Activated naive CD4-positive, alpha-beta T cell treated with anti-CD3 and anti-CD28 coated beads, Interleukin-2, amount 10 ng/mL, durations not matched to agents 7 days and 5 days (primary cell): ENCODE measurements at regions not wholly inside any gene's neighbourhood (a gene's known extent, or its start where the extent isn't known, plus 50 kb on each side); places are given as distances from the start of the nearest gene placed in this dataset.
"Not testable (repeated sequence)": the region's sequence is repeated elsewhere in the genome, so short reads cannot be mapped to it uniquely, and the experiment has no call there.

Experiments
- CTCF ChIA-PET: fragments of 350-600 bp; sonication (Branson Sonifier 250); formaldehyde crosslinking; loops from one replicate; lab custom pipeline; 2021; ENCODE audit warnings: antibody characterized with exemption; lab: Charles Lee
- DNase-seq: peaks from one replicate; pipeline ENCODE4 v3.0.0-alpha.2; 2020
- H3K27ac Mint-ChIP-seq: one replicate; pipeline ENCODE4 v1.8.0; 2021; ENCODE audit warnings: mild to moderate bottlenecking, moderate library complexity, mixed read lengths
- H3K27me3 Mint-ChIP-seq: one replicate; pipeline ENCODE4 v1.8.0; 2021; ENCODE audit warnings: mild to moderate bottlenecking, mixed read lengths
- H3K36me3 Mint-ChIP-seq: one replicate; pipeline ENCODE4 v1.8.0; 2021; ENCODE audit warnings: mixed read lengths
- H3K4me1 Mint-ChIP-seq: one replicate; pipeline ENCODE4 v1.8.0; 2021; ENCODE audit warnings: mixed read lengths
- H3K4me3 Mint-ChIP-seq: one replicate; pipeline ENCODE4 v1.8.0; 2021; ENCODE audit warnings: mild to moderate bottlenecking, moderate library complexity, mixed read lengths
- H3K9me3 Mint-ChIP-seq: one replicate; pipeline ENCODE4 v1.8.0; 2021; ENCODE audit warnings: mixed read lengths

GRCh38 chr21:35609263-35609662 is 451.1 kb downstream of the SETD4 start:
- H3K4me3 Mint-ChIP-seq, result no peak overlapping the region
- peaks cover 4% of the 10 kb centered on the region for H3K27me3 Mint-ChIP-seq
- CTCF ChIA-PET, result no interaction called here
- H3K36me3 Mint-ChIP-seq, result no peaks in the 10 kb centered on the region
- no peak overlapping the region for H3K27ac Mint-ChIP-seq
- no peaks in the 10 kb centered on the region for H3K4me1 Mint-ChIP-seq
- no peak for DNase-seq
- no peaks in the 10 kb centered on the region for H3K9me3 Mint-ChIP-seq

GRCh38 chr21:35607406-35607805 is 452.9 kb downstream of the SETD4 start:
- H3K4me3 Mint-ChIP-seq, result no peak overlapping the region
- no peak for DNase-seq

GRCh38 chr21:35606578-35606977 is 453.7 kb downstream of the SETD4 start:
- Mint-ChIP-seq H3K4me1 (no peaks in the 10 kb centered on the region), H3K27ac (no peak overlapping the region), H3K36me3 (no peaks in the 10 kb centered on the region), H3K9me3 (no peaks in the 10 kb centered on the region), H3K27me3 (peaks cover 4% of the 10 kb centered on the region), H3K4me3 (no peak overlapping the region)
- no peak for DNase-seq
- CTCF ChIA-PET, result no interaction called here

More at GRCh38 chr21:35607406-35607805, 452.9 kb downstream of the SETD4 start:
- CTCF ChIA-PET, result no interaction called here
- Mint-ChIP-seq H3K27me3 (peaks cover 4% of the 10 kb centered on the region), H3K36me3 (no peaks in the 10 kb centered on the region), H3K4me1 (no peaks in the 10 kb centered on the region), H3K27ac (no peak overlapping the region), H3K9me3 (no peaks in the 10 kb centered on the region)

- Mint-ChIP-seq H3K36me3 (no peaks in the 10 kb centered on the region), H3K27me3 (peaks cover 4% of the 10 kb centered on the region), H3K27ac (no peak overlapping the region), H3K4me3 (no peak overlapping the region), H3K9me3 (no peaks in the 10 kb centered on the region), H3K4me1 (no peaks in the 10 kb centered on the region)
- no peak for DNase-seq
- CTCF ChIA-PET, result no interaction called here
Measured at GRCh38 chr21:35606146-35606545, 454.2 kb downstream of the SETD4 start.

- Mint-ChIP-seq H3K4me3 (no peak overlapping the region), H3K36me3 (no peaks in the 10 kb centered on the region), H3K9me3 (no peaks in the 10 kb centered on the region), H3K27ac (no peak overlapping the region), H3K4me1 (no peaks in the 10 kb centered on the region), H3K27me3 (peaks cover 8% of the 10 kb centered on the region)
- no peak for DNase-seq
- CTCF ChIA-PET, result no interaction called here
Measured at GRCh38 chr21:35603494-35603893, 456.8 kb downstream of the SETD4 start.

- Mint-ChIP-seq H3K9me3 (no peaks in the 10 kb centered on the region), H3K4me1 (no peaks in the 10 kb centered on the region), H3K36me3 (no peaks in the 10 kb centered on the region), H3K27me3 (peaks cover 11% of the 10 kb centered on the region), H3K4me3 (no peak overlapping the region), H3K27ac (no peak overlapping the region)
- CTCF ChIA-PET, result no interaction called here
- no peak for DNase-seq
Measured at GRCh38 chr21:35602811-35603362, 457.4 kb downstream of the SETD4 start.

GRCh38 chr21:35601211-35601610 is 459.1 kb downstream of the SETD4 start:
- H3K4me3 Mint-ChIP-seq, result no peak overlapping the region
- DNase-seq, result no peak
- CTCF ChIA-PET, result no interaction called here
- no peak overlapping the region for H3K27ac Mint-ChIP-seq
- no peaks in the 10 kb centered on the region for H3K4me1 Mint-ChIP-seq
- H3K36me3 Mint-ChIP-seq, result no peaks in the 10 kb centered on the region
- no peaks in the 10 kb centered on the region for H3K9me3 Mint-ChIP-seq
- H3K27me3 Mint-ChIP-seq, result peaks cover 11% of the 10 kb centered on the region

GRCh38 chr21:35599164-35599563 is 461.2 kb downstream of the SETD4 start:
- no peak overlapping the region for H3K27ac Mint-ChIP-seq
- peaks cover 3% of the 10 kb centered on the region for H3K9me3 Mint-ChIP-seq
- no peaks in the 10 kb centered on the region for H3K36me3 Mint-ChIP-seq
- H3K4me1 Mint-ChIP-seq, result no peaks in the 10 kb centered on the region
- peaks cover 7% of the 10 kb centered on the region for H3K27me3 Mint-ChIP-seq
- CTCF ChIA-PET, result no interaction called here
- H3K4me3 Mint-ChIP-seq, result no peak overlapping the region
- DNase-seq, result no peak

- no peak overlapping the region for H3K4me3 Mint-ChIP-seq
- peaks cover 3% of the 10 kb centered on the region for H3K9me3 Mint-ChIP-seq
- no peak for DNase-seq
- no peak overlapping the region for H3K27ac Mint-ChIP-seq
- CTCF ChIA-PET, result no interaction called here
- no peaks in the 10 kb centered on the region for H3K36me3 Mint-ChIP-seq
- H3K4me1 Mint-ChIP-seq, result no peaks in the 10 kb centered on the region
- H3K27me3 Mint-ChIP-seq, result peaks cover 11% of the 10 kb centered on the region
Measured at GRCh38 chr21:35597750-35598339, 462.5 kb downstream of the SETD4 start.

GRCh38 chr21:35594905-35595304 is 465.4 kb downstream of the SETD4 start:
- Mint-ChIP-seq H3K4me1 (no peaks in the 10 kb centered on the region), H3K4me3 (no peak overlapping the region), H3K27ac (no peak overlapping the region), H3K27me3 (peaks cover 11% of the 10 kb centered on the region), H3K36me3 (no peaks in the 10 kb centered on the region), H3K9me3 (peaks cover 3% of the 10 kb centered on the region)
- CTCF ChIA-PET, result no interaction called here
- DNase-seq, result no peak

GRCh38 chr21:35593000-35593502 is 467.3 kb downstream of the SETD4 start:
- CTCF ChIA-PET, result no interaction called here
- H3K27ac Mint-ChIP-seq, result no peak overlapping the region
- H3K27me3 Mint-ChIP-seq, result peaks cover 4% of the 10 kb centered on the region
- no peak overlapping the region for H3K4me3 Mint-ChIP-seq
- H3K36me3 Mint-ChIP-seq, result no peaks in the 10 kb centered on the region
- no peaks in the 10 kb centered on the region for H3K4me1 Mint-ChIP-seq
- no peak for DNase-seq
- H3K9me3 Mint-ChIP-seq, result peaks cover 3% of the 10 kb centered on the region

- H3K36me3 Mint-ChIP-seq, H3K9me3 Mint-ChIP-seq, H3K27ac Mint-ChIP-seq, CTCF ChIA-PET, H3K4me3 Mint-ChIP-seq, H3K27me3 Mint-ChIP-seq, H3K4me1 Mint-ChIP-seq, DNase-seq: not testable (repeated sequence)
Measured at GRCh38 chr21:35590284-35590683, 470.0 kb downstream of the SETD4 start.

- Mint-ChIP-seq H3K27me3 (no peaks in the 10 kb centered on the region), H3K4me3 (no peak overlapping the region), H3K4me1 (no peaks in the 10 kb centered on the region), H3K36me3 (no peaks in the 10 kb centered on the region), H3K9me3 (no peaks in the 10 kb centered on the region), H3K27ac (no peak overlapping the region)
- no peak for DNase-seq
- CTCF ChIA-PET, result no interaction called here
Measured at GRCh38 chr21:35587841-35588380, 472.4 kb downstream of the SETD4 start.

- no peak for DNase-seq
- no peaks in the 10 kb centered on the region for H3K27me3 Mint-ChIP-seq
- H3K27ac Mint-ChIP-seq, result no peak overlapping the region
- CTCF ChIA-PET, result no interaction called here
- H3K4me1 Mint-ChIP-seq, result no peaks in the 10 kb centered on the region
- no peaks in the 10 kb centered on the region for H3K36me3 Mint-ChIP-seq
- H3K9me3 Mint-ChIP-seq, result no peaks in the 10 kb centered on the region
- H3K4me3 Mint-ChIP-seq, result no peak overlapping the region
Measured at GRCh38 chr21:35586305-35586704, 474.0 kb downstream of the SETD4 start.

GRCh38 chr21:35585878-35586277 is 474.4 kb downstream of the SETD4 start:
- H3K4me1 Mint-ChIP-seq, result no peaks in the 10 kb centered on the region
- no peak overlapping the region for H3K27ac Mint-ChIP-seq
- H3K27me3 Mint-ChIP-seq, result no peaks in the 10 kb centered on the region
- H3K4me3 Mint-ChIP-seq, result no peak overlapping the region
- no peak for DNase-seq
- CTCF ChIA-PET, result no interaction called here
- no peaks in the 10 kb centered on the region for H3K36me3 Mint-ChIP-seq
- H3K9me3 Mint-ChIP-seq, result no peaks in the 10 kb centered on the region
